ENCODE measurements at regions not wholly inside any gene's neighbourhood (a gene's known extent, or its start where the extent isn't known, plus 50 kb on each side); places are given as distances from the start of the nearest gene placed in this dataset.
"Not testable (repeated sequence)": the region's sequence is repeated elsewhere in the genome, so short reads cannot be mapped to it uniquely, and the experiment has no call there.

- H3K4me1 ChIP-seq (ENCODE audit: control insufficient read depth, insufficient read depth, low read length); POLR2A ChIA-PET; BruUV-seq (replicated peaks); CTCF ChIA-PET; H3K27ac ChIP-seq (ENCODE audit: low read length); H3K27me3 ChIP-seq (ENCODE audit: control insufficient read depth, insufficient read depth, low read length); in situ Hi-C loops (cut with HindIII; ENCODE audit: low pct_unique_long_range_greater_than_20kb, low sequenced_read_pairs); intact Hi-C loops (cut with micrococcal nuclease; ENCODE audit: unreplicated experiment); H3K36me3 ChIP-seq (ENCODE audit: control insufficient read depth, insufficient read depth, low read length); ATAC-seq; H3K9me3 ChIP-seq (ENCODE audit: control insufficient read depth, insufficient read depth, low read depth, low read length); DNase-seq (ENCODE audit: low read depth, low spot score); H3K4me3 ChIP-seq (ENCODE audit: low read depth in 2 of 2, low read length in 2 of 2): not testable (repeated sequence)
Observed at GRCh38 chr1:146510248-146510983, 281.6 kb upstream of the NOTCH2NLA start.

- H3K4me3 ChIP-seq (ENCODE audit: low read depth in 2 of 2, low read length in 2 of 2); H3K4me1 ChIP-seq (ENCODE audit: control insufficient read depth, insufficient read depth, low read length); H3K27me3 ChIP-seq (ENCODE audit: control insufficient read depth, insufficient read depth, low read length); H3K36me3 ChIP-seq (ENCODE audit: control insufficient read depth, insufficient read depth, low read length); ATAC-seq; intact Hi-C loops (cut with micrococcal nuclease; ENCODE audit: unreplicated experiment); POLR2A ChIA-PET; BruUV-seq (replicated peaks); DNase-seq (ENCODE audit: low read depth, low spot score); H3K27ac ChIP-seq (ENCODE audit: low read length); H3K9me3 ChIP-seq (ENCODE audit: control insufficient read depth, insufficient read depth, low read depth, low read length); CTCF ChIA-PET; in situ Hi-C loops (cut with HindIII; ENCODE audit: low pct_unique_long_range_greater_than_20kb, low sequenced_read_pairs): not testable (repeated sequence)
Observed at GRCh38 chr1:146504121-146504520, 275.3 kb upstream of the NOTCH2NLA start.

GRCh38 chr1:146487555-146487954 lies 258.7 kb upstream of the NOTCH2NLA start:
- H3K4me1 ChIP-seq (ENCODE audit: control insufficient read depth, insufficient read depth, low read length); H3K4me3 ChIP-seq (ENCODE audit: low read depth in 2 of 2, low read length in 2 of 2); BruUV-seq (replicated peaks); in situ Hi-C loops (cut with HindIII; ENCODE audit: low pct_unique_long_range_greater_than_20kb, low sequenced_read_pairs); ATAC-seq; intact Hi-C loops (cut with micrococcal nuclease; ENCODE audit: unreplicated experiment); H3K9me3 ChIP-seq (ENCODE audit: control insufficient read depth, insufficient read depth, low read depth, low read length); POLR2A ChIA-PET; H3K36me3 ChIP-seq (ENCODE audit: control insufficient read depth, insufficient read depth, low read length); DNase-seq (ENCODE audit: low read depth, low spot score); H3K27ac ChIP-seq (ENCODE audit: low read length); H3K27me3 ChIP-seq (ENCODE audit: control insufficient read depth, insufficient read depth, low read length); CTCF ChIA-PET: not testable (repeated sequence)

- H3K4me1 ChIP-seq (ENCODE audit: control insufficient read depth, insufficient read depth, low read length); in situ Hi-C loops (cut with HindIII; ENCODE audit: low pct_unique_long_range_greater_than_20kb, low sequenced_read_pairs); H3K36me3 ChIP-seq (ENCODE audit: control insufficient read depth, insufficient read depth, low read length); BruUV-seq (replicated peaks); intact Hi-C loops (cut with micrococcal nuclease; ENCODE audit: unreplicated experiment); H3K9me3 ChIP-seq (ENCODE audit: control insufficient read depth, insufficient read depth, low read depth, low read length); DNase-seq (ENCODE audit: low read depth, low spot score); H3K27ac ChIP-seq (ENCODE audit: low read length); ATAC-seq; H3K27me3 ChIP-seq (ENCODE audit: control insufficient read depth, insufficient read depth, low read length); CTCF ChIA-PET; POLR2A ChIA-PET: not testable (repeated sequence)
- H3K4me3 ChIP-seq (ENCODE audit: low read depth in 2 of 2, low read length in 2 of 2): peak overlapping the region in 1 of 2 experiments; percentile 19; a peak in 1 of 4 replicates
Observed at GRCh38 chr1:146487155-146487554, 258.3 kb upstream of the NOTCH2NLA start.

- CTCF ChIA-PET; H3K36me3 ChIP-seq (ENCODE audit: control insufficient read depth, insufficient read depth, low read length); POLR2A ChIA-PET; H3K27me3 ChIP-seq (ENCODE audit: control insufficient read depth, insufficient read depth, low read length); intact Hi-C loops (cut with micrococcal nuclease; ENCODE audit: unreplicated experiment); H3K4me1 ChIP-seq (ENCODE audit: control insufficient read depth, insufficient read depth, low read length); DNase-seq (ENCODE audit: low read depth, low spot score); BruUV-seq (replicated peaks); H3K9me3 ChIP-seq (ENCODE audit: control insufficient read depth, insufficient read depth, low read depth, low read length); in situ Hi-C loops (cut with HindIII; ENCODE audit: low pct_unique_long_range_greater_than_20kb, low sequenced_read_pairs); H3K27ac ChIP-seq (ENCODE audit: low read length): not testable (repeated sequence)
- peak overlapping the region; percentile 19 to 23; a peak in 2 of 4 replicates for H3K4me3 ChIP-seq (ENCODE audit: low read depth in 2 of 2, low read length in 2 of 2)
- ATAC-seq: peak; percentile 82
Observed at GRCh38 chr1:146486300-146487014, 257.6 kb upstream of the NOTCH2NLA start.

GRCh38 chr1:146484195-146484594 lies 255.4 kb upstream of the NOTCH2NLA start:
- H3K36me3 ChIP-seq (ENCODE audit: control insufficient read depth, insufficient read depth, low read length); POLR2A ChIA-PET; CTCF ChIA-PET; BruUV-seq (replicated peaks); intact Hi-C loops (cut with micrococcal nuclease; ENCODE audit: unreplicated experiment); H3K27ac ChIP-seq (ENCODE audit: low read length); H3K9me3 ChIP-seq (ENCODE audit: control insufficient read depth, insufficient read depth, low read depth, low read length); H3K4me1 ChIP-seq (ENCODE audit: control insufficient read depth, insufficient read depth, low read length); ATAC-seq; DNase-seq (ENCODE audit: low read depth, low spot score); H3K4me3 ChIP-seq (ENCODE audit: low read depth in 2 of 2, low read length in 2 of 2); in situ Hi-C loops (cut with HindIII; ENCODE audit: low pct_unique_long_range_greater_than_20kb, low sequenced_read_pairs); H3K27me3 ChIP-seq (ENCODE audit: control insufficient read depth, insufficient read depth, low read length): not testable (repeated sequence)

GRCh38 chr1:146479188-146479587 lies 250.4 kb upstream of the NOTCH2NLA start:
- POLR2A ChIA-PET; ATAC-seq; in situ Hi-C loops (cut with HindIII; ENCODE audit: low pct_unique_long_range_greater_than_20kb, low sequenced_read_pairs); CTCF ChIA-PET; H3K27ac ChIP-seq (ENCODE audit: low read length); H3K27me3 ChIP-seq (ENCODE audit: control insufficient read depth, insufficient read depth, low read length); H3K36me3 ChIP-seq (ENCODE audit: control insufficient read depth, insufficient read depth, low read length); BruUV-seq (replicated peaks); H3K4me1 ChIP-seq (ENCODE audit: control insufficient read depth, insufficient read depth, low read length); intact Hi-C loops (cut with micrococcal nuclease; ENCODE audit: unreplicated experiment); H3K9me3 ChIP-seq (ENCODE audit: control insufficient read depth, insufficient read depth, low read depth, low read length); DNase-seq (ENCODE audit: low read depth, low spot score); H3K4me3 ChIP-seq (ENCODE audit: low read depth in 2 of 2, low read length in 2 of 2): not testable (repeated sequence)
